Body of pancreas (tissue), 4 donors: ENCODE measurements at regions not wholly inside any gene's neighbourhood (a gene's known extent, or its start where the extent isn't known, plus 50 kb on each side); places are given as distances from the start of the nearest gene placed in this dataset.

Experiments
- CTCF ChIP-seq, 7 experiments: fragments of 450-650 bp in 4 of 7; fragments of 200-600 bp in 3 of 7; sonication (generic) in 3 of 7; IDR thresholded peaks; one replicate each; pipeline ENCODE4 v1.5.1; 2016 to 2019; ENCODE audit warnings: antibody characterized with exemption in 7 of 7
- POLR2A ChIP-seq, 3 donors: fragments of 450-650 bp; IDR thresholded peaks; one replicate each; pipeline ENCODE4 v1.6.1; 2016; ENCODE audit warnings: antibody characterized with exemption in 3 of 3, mild to moderate bottlenecking in 2 of 3

DNA sequence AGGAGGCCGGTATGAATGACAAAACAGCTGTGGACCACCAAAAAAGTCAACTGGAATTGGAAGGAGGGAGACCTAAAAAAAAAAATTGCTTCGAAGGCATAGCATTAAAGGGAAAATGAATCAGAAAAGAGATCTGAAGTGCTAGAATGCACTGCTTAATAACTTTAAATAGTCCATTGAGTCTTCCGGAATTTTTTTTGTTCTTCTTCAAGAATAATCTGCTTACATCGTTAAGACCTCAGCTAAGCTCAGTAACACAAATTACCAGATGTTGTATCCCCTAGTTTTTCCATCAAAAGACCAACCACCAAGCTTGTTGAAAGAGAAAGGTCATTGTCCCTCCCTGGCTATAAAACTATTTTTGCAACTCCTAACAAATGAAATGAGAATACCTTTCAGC is 560.5 kb downstream of the NR2F2 start:
- TF ChIP-seq POLR2A (IDR thresholded peaks at IDR 0.05) (no peak), CTCF (IDR thresholded peaks at IDR 0.05) (no peak)
